ENCODE measurements at regions not wholly inside any gene's neighbourhood (a gene's known extent, or its start where the extent isn't known, plus 50 kb on each side); places are given as distances from the start of the nearest gene placed in this dataset.

DNA sequence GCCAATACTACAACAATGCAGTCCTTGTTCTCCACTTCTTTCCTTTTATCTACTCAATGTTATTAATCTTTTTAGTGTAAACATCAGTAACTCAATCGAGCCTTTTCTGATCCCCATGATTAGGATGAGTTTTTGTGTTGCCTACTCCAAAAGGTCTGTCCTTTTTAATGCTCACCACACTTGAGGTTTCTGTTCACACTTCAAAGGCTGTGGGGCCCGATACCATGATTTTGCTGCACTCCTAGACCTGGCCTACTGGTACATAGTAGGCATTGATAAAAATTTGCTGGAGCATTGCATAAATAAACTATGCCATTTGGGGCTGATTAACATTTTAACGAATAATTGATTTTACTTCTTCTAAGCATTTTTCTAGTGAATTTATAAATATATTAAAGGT, 125.4 kb upstream of the KLF12 start:
- TF ChIP-seq, protein P1, sequence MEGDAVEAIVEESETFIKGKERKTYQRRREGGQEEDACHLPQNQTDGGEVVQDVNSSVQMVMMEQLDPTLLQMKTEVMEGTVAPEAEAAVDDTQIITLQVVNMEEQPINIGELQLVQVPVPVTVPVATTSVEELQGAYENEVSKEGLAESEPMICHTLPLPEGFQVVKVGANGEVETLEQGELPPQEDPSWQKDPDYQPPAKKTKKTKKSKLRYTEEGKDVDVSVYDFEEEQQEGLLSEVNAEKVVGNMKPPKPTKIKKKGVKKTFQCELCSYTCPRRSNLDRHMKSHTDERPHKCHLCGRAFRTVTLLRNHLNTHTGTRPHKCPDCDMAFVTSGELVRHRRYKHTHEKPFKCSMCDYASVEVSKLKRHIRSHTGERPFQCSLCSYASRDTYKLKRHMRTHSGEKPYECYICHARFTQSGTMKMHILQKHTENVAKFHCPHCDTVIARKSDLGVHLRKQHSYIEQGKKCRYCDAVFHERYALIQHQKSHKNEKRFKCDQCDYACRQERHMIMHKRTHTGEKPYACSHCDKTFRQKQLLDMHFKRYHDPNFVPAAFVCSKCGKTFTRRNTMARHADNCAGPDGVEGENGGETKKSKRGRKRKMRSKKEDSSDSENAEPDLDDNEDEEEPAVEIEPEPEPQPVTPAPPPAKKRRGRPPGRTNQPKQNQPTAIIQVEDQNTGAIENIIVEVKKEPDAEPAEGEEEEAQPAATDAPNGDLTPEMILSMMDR (IDR thresholded peaks at IDR 0.05; ENCODE audit: low read length) = no peak
- TF ChIP-seq EZH2 (optimal IDR thresholded peaks at IDR 0.05; ENCODE audit: low read depth, low read length) (no peak), EZH2phosphoT487 (IDR thresholded peaks at IDR 0.05; ENCODE audit: low read length) (no peak)
